Esophagus mucosa (tissue), 1 donor: ENCODE measurements at regions not wholly inside any gene's neighbourhood (a gene's known extent, or its start where the extent isn't known, plus 50 kb on each side); places are given as distances from the start of the nearest gene placed in this dataset.

Source experiments
- ATAC-seq: fragments of 200-7000 bp; cut with Tn5 transposase; one replicate; pipeline ENCODE4 v1.9.1; 2020
- donor health status: DM: yes; HTN: yes; CAD: no.

GRCh38 chr14:22476887-22477286 lies 112.1 kb downstream of the DAD1 start:
- ATAC-seq = no peak

GRCh38 chr14:22476005-22476751 lies 112.8 kb downstream of the DAD1 start:
- no peak for ATAC-seq

GRCh38 chr14:22475381-22475780 lies 113.6 kb downstream of the DAD1 start:
- ATAC-seq = no peak

GRCh38 chr14:22474730-22475351 lies 114.2 kb downstream of the DAD1 start:
- no peak for ATAC-seq

- no peak for ATAC-seq
Observed at GRCh38 chr14:22472935-22473854, 115.8 kb downstream of the DAD1 start.

- ATAC-seq = no peak
Observed at GRCh38 chr14:22472466-22472865, 116.6 kb downstream of the DAD1 start.

- ATAC-seq = no peak
Observed at GRCh38 chr14:22471545-22472121, 117.4 kb downstream of the DAD1 start.

- ATAC-seq = no peak
Observed at GRCh38 chr14:22469538-22470303, 119.3 kb downstream of the DAD1 start.

GRCh38 chr14:22468830-22469229 lies 120.2 kb downstream of the DAD1 start:
- ATAC-seq = no peak

- ATAC-seq = peak; percentile 52
Observed at GRCh38 chr14:22466491-22466890, 122.5 kb downstream of the DAD1 start.

- ATAC-seq = no peak
Observed at GRCh38 chr14:22465201-22465840, 123.7 kb downstream of the DAD1 start.

GRCh38 chr14:22464422-22465142 lies 124.4 kb downstream of the DAD1 start:
- ATAC-seq = no peak

- no peak for ATAC-seq
Observed at GRCh38 chr14:22463763-22464173, 125.3 kb downstream of the DAD1 start.

GRCh38 chr14:22462923-22463322 lies 126.1 kb downstream of the DAD1 start:
- no peak for ATAC-seq

GRCh38 chr14:22460461-22461195 lies 128.4 kb downstream of the DAD1 start:
- peak; percentile 57 for ATAC-seq

- no peak for ATAC-seq
Observed at GRCh38 chr14:22458737-22459136, 130.3 kb downstream of the DAD1 start.

- ATAC-seq = no peak
Observed at GRCh38 chr14:22456998-22457594, 131.9 kb downstream of the DAD1 start.

- ATAC-seq = no peak
Observed at GRCh38 chr14:22456421-22456820, 132.6 kb downstream of the DAD1 start.

GRCh38 chr14:22452330-22452729 lies 136.7 kb downstream of the DAD1 start:
- ATAC-seq = no peak

GRCh38 chr14:22450266-22450665 lies 138.8 kb downstream of the DAD1 start:
- no peak for ATAC-seq
